PC-3 (cell line): ENCODE measurements at regions not wholly inside any gene's neighbourhood (a gene's known extent, or its start where the extent isn't known, plus 50 kb on each side); places are given as distances from the start of the nearest gene placed in this dataset.

Source experiments
- CTCF ChIP-seq: fragments of 300-600 bp; sonication (generic); conservative IDR thresholded peaks from 2 replicates; pipeline ENCODE4 v1.5.1; 2017; ENCODE audit warnings: antibody characterized with exemption, low read depth, mild to moderate bottlenecking, low read length
- EZH2 ChIP-seq: fragments of 300-600 bp; sonication (generic); IDR thresholded peaks from one replicate; pipeline ENCODE4 v1.6.1; 2017; ENCODE audit warnings: antibody characterized with exemption, mild to moderate bottlenecking, low read length; ENCODE audit not compliant: unreplicated experiment

- no peak for TF ChIP-seq CTCF
- TF ChIP-seq EZH2: no peak
Observed at GRCh38 chr6:21740376-21741124, 147.0 kb downstream of the SOX4 start.
